SKM-1 treated with dmso at 0.1 percent for 144 hours (cell line): ENCODE measurements at regions not wholly inside any gene's neighbourhood (a gene's known extent, or its start where the extent isn't known, plus 50 kb on each side); places are given as distances from the start of the nearest gene placed in this dataset.
"Not testable (repeated sequence)": the region's sequence is repeated elsewhere in the genome, so short reads cannot be mapped to it uniquely, and the experiment has no call there.

Source experiments
- DNase-seq: peaks from one replicate; lab custom pipeline; 2025; ENCODE audit not compliant: unreplicated experiment; lab: John Stamatoyannopoulos, UW

GRCh38 chr14:105581551-105582341 lies 55.4 kb downstream of the TMEM121 start:
- DNase-seq: no peak

DNA sequence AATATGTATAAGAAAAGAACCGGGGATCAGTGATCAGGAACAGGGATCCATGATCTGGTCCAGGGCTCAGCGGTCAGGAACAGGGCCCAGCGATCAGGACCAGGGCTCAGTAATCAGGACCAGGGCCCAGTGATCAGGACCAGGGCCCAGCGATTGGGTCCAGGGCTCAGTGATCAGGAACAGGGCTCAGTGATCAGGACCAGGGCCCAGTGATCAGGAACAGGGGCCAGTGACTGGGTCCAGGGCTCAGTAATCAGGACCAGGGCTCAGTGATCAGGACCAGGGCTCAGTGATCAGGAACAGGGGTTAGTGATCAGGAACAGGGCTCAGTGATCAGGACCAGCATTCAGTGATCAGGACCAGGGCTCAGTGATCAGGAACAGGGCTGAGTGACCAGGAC lies 56.3 kb downstream of the TMEM121 start:
- no peak for DNase-seq

- not testable (repeated sequence) for DNase-seq
Observed at GRCh38 chr14:105583914-105584313, 57.5 kb downstream of the TMEM121 start.

GRCh38 chr14:105585290-105585689 lies 58.9 kb downstream of the TMEM121 start:
- DNase-seq: not testable (repeated sequence)

DNA sequence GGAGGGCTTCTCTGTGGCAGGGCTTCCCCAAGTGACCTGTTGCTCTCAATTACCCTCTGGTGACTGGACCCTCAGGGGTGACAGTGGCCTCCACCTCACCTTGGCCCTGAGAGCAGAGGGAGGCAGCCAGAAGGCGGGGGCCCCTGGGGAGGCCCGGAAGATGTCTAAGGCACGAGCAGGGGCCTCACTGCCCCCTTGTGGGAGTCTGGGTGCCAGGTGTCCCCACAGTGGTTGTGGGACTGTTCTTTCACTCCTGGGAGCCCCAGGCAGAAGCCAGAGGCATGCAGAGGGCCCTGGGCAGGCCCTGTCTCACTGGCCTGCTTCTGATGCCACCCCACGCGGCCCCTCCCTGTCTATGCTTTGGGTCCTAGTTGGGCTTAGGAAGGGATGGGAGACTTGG lies 59.3 kb downstream of the TMEM121 start:
- DNase-seq: not testable (repeated sequence)

GRCh38 chr14:105586144-105586872 lies 59.9 kb downstream of the TMEM121 start:
- not testable (repeated sequence) for DNase-seq

GRCh38 chr14:105587034-105587433 lies 60.7 kb downstream of the TMEM121 start:
- not testable (repeated sequence) for DNase-seq

DNA sequence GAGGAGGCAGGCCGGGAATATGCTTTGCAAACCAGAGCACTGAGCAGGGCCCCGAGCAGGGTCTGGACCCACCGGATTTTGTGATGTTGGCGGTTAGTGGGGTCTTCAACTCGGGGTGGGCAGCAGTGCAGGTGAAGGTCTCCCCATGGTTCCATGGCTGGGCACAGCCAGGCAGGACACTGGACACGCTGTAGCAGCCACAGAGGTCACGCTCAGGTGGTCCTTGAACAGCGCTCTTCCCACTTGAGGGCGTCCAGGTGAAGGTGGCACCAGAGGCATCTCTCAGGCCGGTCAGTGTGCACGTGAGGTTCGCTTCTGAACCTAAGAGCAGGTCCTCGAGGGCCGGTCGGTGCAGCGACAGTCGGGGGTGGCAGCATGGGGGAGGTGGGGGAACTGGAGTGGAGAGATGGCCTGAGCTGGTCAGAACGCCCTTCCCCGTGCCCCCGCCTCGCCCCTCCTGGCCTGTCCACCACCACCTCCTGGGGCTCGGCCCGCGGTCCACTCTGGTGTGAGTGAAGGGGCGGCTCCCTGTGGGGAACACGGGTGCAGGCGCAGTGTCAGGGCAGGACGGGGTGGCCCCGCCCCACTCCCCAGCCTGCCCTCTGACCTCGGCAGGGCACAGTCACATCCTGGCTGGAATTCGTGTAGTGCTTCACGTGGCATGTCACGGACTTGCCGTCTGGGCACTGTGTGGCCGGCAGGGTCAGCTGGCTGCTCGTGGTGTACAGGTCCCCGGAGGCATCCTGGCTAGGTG lies 61.3 kb downstream of the TMEM121 start:
- not testable (repeated sequence) for DNase-seq

DNA sequence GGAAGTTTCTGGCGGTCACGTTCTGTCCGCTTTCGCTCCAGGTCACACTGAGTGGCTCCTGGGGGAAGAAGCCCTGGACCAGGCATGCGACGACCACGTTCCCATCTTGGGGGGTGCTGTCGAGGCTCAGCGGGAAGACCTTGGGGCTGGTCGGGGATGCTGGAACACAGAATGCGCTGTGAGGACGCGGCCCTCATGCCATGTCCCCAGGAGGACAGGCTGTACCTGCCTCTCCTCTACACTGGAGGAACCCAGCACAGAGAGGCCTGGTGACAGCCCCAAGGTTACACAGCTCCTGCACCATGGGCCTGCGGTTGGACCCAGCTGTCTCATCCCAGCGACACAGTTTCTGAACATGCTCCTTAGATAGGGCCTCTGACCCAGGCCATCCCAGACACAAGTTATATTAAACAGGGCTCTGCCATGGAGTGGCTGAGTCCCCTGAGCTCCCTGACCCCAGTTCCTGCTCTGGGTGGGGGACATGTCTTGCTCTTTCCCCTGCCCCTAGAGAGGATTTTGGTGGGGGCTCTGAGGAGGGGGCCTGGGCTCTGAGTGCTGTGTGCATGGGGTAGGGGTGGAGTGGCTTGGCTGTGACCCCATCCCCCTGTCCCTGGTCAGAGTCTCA lies 62.0 kb downstream of the TMEM121 start:
- DNase-seq: no peak

GRCh38 chr14:105589161-105589925 lies 63.0 kb downstream of the TMEM121 start:
- no peak for DNase-seq

- not testable (repeated sequence) for DNase-seq
Observed at GRCh38 chr14:105589926-105590185, 63.5 kb downstream of the TMEM121 start.

- no peak for DNase-seq
Observed at GRCh38 chr14:105591052-105591451, 64.7 kb downstream of the TMEM121 start.

- not testable (repeated sequence) for DNase-seq
Observed at GRCh38 chr14:105591792-105592341, 65.5 kb downstream of the TMEM121 start.

- not testable (repeated sequence) for DNase-seq
Observed at GRCh38 chr14:105592646-105593045, 66.3 kb downstream of the TMEM121 start.

GRCh38 chr14:105595346-105595745 lies 69.0 kb downstream of the TMEM121 start:
- DNase-seq: not testable (repeated sequence)

DNA sequence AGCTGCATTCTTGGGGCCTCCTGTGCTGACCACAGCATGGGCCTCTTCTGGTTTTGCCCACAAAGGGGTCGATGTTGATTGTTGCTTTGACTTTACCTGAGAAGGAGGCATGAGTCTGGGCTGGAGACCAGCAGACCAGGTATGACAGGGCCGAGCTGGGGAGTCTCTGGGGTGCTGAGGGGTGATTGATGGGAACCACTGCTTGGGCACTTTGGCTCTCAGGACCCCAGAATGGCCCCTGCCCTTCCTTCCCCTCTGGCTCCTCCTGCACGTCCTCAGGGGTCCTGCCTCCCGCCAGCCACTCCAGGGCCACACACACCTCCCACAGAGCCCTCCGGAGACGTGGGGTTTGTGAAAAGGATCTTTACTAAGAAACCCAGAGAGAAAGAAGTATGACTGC lies 70.0 kb downstream of the TMEM121 start:
- not testable (repeated sequence) for DNase-seq

DNA sequence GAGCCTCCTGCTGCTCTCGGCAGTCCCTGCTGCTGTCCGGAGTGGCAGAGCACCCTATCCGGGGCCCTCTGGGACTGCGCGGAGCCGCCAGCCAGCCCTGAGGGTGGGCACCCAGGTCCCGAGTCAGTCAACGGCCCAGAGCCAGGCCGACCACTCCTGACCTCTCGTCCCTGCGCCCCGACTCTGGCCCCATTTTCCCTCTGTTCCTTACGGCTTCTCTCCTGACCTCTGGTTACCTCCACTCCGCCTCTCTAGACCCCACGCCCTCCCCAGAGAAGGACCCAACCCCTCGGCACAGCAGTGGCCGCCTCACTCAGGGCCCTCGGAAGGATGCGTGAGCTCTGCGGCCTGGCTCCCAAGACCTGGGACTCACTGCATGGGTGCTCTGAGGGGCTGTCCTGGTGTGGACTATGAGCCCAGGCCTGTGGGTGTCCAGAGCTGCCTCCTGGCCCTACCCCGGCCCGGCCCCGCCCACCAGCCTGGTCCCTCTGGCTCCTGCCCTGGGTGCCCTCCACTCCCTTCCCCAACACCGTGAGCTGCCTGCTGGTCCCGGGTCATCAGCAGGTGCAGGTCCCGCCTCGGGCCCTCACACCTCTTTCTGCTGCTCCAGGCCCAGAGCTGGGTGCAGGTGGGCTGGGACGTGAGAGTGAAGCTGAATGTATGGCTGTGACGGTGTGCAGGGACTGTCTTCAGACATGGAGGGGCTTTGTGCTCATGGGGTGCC lies 71.8 kb downstream of the TMEM121 start:
- not testable (repeated sequence) for DNase-seq

- DNase-seq: not testable (repeated sequence)
Observed at GRCh38 chr14:105598925-105599586, 72.7 kb downstream of the TMEM121 start.
